HCT116 (cell line): ENCODE measurements at regions not wholly inside any gene's neighbourhood (a gene's known extent, or its start where the extent isn't known, plus 50 kb on each side); places are given as distances from the start of the nearest gene placed in this dataset.

Experiments used
- CEBPB ChIP-seq: IDR thresholded peaks from 2 replicates; pipeline ENCODE4 v1.6.1; 2012; ENCODE audit warnings: low read depth
- ELF1 ChIP-seq: IDR thresholded peaks from 2 replicates; pipeline ENCODE4 v1.6.1; 2012; ENCODE audit warnings: low read depth, borderline replicate concordance
- EZH2phosphoT487 ChIP-seq: fragments of 200-600 bp; IDR thresholded peaks from 2 replicates; pipeline ENCODE4 v1.6.1; 2018; ENCODE audit warnings: antibody characterized with exemption, borderline replicate concordance
- JUND ChIP-seq: IDR thresholded peaks from 2 replicates; pipeline ENCODE4 v1.6.1; 2012
- MAX ChIP-seq: IDR thresholded peaks from 2 replicates; pipeline ENCODE4 v1.6.1; 2012
- POLR2A ChIP-seq: IDR thresholded peaks from 2 replicates; pipeline ENCODE4 v1.7.0; 2011; ENCODE audit warnings: borderline replicate concordance; ENCODE audit not compliant: insufficient read depth, insufficient read length; ENCODE audit errors: extremely low read depth
- RAD21 ChIP-seq: IDR thresholded peaks from 2 replicates; pipeline ENCODE4 v1.6.1; 2012; ENCODE audit warnings: low read depth, mild to moderate bottlenecking
- REST ChIP-seq: IDR thresholded peaks from 2 replicates; pipeline ENCODE4 v1.6.1; 2012; ENCODE audit warnings: low read depth
- SIN3A ChIP-seq: IDR thresholded peaks from 2 replicates; pipeline ENCODE4 v1.6.1; 2012; ENCODE audit warnings: low read depth
- TCF7L2 ChIP-seq: IDR thresholded peaks from 2 replicates; pipeline ENCODE4 v1.7.0; 2011; ENCODE audit warnings: borderline replicate concordance, inconsistent platforms; ENCODE audit not compliant: insufficient read depth, insufficient read length; ENCODE audit errors: extremely low read depth
- ZNF274 ChIP-seq: fragments of 200-500 bp; sonication (Bioruptor generic); IDR thresholded peaks from 2 replicates; pipeline ENCODE4 v1.6.1; 2014; ENCODE audit warnings: mild to moderate bottlenecking, low read depth, low read length, inconsistent platforms
- TF ChIP-seq, protein P1 (sequence below): IDR thresholded peaks from 2 replicates; pipeline ENCODE4 v1.6.1; 2011; ENCODE audit warnings: mild to moderate bottlenecking, low read length, moderate library complexity; ENCODE audit not compliant: insufficient replicate concordance; ENCODE audit errors: extremely low read depth

DNA sequence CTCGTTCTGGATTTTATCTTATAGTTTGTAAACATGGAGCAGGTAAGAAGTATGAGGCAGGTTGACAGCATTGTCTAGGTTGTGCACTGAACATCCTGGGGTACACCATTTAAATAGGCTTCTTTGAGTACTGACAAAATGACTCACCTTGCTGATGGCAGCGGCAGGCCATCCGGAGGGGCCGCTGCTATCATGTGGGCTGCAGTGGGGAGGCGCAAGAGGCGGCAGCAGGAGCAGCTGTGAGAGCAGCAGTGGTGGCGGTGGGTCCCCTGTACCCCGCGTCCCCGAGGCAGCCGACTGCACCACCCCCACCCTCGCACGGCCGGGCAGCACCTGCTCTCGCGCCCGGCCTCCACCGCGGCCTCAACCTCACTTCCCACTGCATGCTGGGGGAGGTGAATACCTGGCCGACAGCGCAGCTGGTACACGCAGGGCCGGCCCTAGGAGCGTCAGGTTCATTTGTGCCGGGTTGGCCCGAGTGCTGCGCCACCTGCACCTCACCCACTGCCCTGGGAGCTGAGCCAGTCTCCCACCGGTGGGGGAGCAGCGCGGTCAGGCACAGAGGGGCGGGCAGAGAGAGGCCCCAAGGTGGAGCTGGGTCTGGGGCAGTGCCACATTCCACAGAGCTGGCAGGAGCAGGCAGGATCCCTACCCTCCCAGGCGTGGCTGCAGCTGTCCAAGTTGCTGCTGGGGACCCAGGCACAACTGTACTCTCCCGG, 154.5 kb upstream of the RBMS1 start (continued):
- no peak for TF ChIP-seq REST
- TF ChIP-seq SIN3A = no peak
- no peak for TF ChIP-seq MAX
- no peak for TF ChIP-seq ZNF274
- TF ChIP-seq ELF1 = no peak
- TF ChIP-seq EZH2phosphoT487 = no peak
- TF ChIP-seq POLR2A = no peak
- no peak for TF ChIP-seq RAD21
- no peak for TF ChIP-seq CEBPB
- TF ChIP-seq, protein P1, sequence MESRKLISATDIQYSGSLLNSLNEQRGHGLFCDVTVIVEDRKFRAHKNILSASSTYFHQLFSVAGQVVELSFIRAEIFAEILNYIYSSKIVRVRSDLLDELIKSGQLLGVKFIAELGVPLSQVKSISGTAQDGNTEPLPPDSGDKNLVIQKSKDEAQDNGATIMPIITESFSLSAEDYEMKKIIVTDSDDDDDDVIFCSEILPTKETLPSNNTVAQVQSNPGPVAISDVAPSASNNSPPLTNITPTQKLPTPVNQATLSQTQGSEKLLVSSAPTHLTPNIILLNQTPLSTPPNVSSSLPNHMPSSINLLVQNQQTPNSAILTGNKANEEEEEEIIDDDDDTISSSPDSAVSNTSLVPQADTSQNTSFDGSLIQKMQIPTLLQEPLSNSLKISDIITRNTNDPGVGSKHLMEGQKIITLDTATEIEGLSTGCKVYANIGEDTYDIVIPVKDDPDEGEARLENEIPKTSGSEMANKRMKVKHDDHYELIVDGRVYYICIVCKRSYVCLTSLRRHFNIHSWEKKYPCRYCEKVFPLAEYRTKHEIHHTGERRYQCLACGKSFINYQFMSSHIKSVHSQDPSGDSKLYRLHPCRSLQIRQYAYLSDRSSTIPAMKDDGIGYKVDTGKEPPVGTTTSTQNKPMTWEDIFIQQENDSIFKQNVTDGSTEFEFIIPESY = no peak
- TF ChIP-seq TCF7L2 = no peak
- TF ChIP-seq JUND = no peak
